Fibroblast of upper back skin (primary cell): ENCODE measurements at regions not wholly inside any gene's neighbourhood (a gene's known extent, or its start where the extent isn't known, plus 50 kb on each side); places are given as distances from the start of the nearest gene placed in this dataset.

ENCODE experiments used
- DNase-seq: peaks from one replicate; pipeline ENCODE4 v3.0.0-alpha.2; 2013

DNA sequence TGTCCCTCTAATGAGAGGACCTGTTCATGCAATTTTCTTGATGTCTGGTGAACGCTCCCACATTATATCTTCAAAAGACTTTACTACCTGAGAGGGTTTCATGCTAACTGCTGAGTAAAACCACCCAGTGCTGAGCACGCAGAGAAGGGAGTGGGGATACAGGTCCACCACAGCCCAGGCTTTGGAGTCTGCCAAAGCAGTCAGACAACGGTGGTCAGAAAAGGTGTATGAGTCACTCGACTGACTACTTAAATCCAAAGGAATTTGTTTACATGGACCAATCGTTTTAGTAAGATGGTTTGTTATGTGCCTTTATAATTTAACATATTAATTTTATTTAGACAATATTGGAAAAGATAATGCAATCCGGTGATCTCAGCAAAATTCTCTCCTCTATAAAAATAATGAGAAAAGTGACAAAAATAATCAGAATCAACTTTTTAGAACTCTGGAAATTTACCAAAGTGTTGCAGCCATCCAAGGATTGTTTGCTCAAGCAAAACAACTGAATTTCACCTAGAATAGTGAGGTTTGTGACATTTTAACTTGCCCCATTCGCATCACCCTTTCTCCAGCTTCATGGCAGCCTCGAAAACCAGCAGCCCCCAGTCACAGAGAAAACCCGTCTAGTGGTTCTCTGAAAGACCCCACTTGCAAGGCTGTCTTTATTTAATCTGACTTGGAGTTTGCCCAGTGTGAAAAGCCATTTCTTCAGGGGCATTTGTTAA lies 52.1 kb upstream of the PLGLB2 start:
- DNase-seq = peak; percentile 25
